HUES64 (cell line): ENCODE measurements at regions not wholly inside any gene's neighbourhood (a gene's known extent, or its start where the extent isn't known, plus 50 kb on each side); places are given as distances from the start of the nearest gene placed in this dataset.
"Not testable (repeated sequence)": the region's sequence is repeated elsewhere in the genome, so short reads cannot be mapped to it uniquely, and the experiment has no call there.

Experiments used
- H3K27ac ChIP-seq: 2 replicates; pipeline ENCODE4 v1.7.0; 2013; ENCODE audit warnings: low read depth, low read length, inconsistent platforms
- H3K27me3 ChIP-seq: 2 replicates; pipeline ENCODE4 v1.6.1; 2013; ENCODE audit warnings: mild to moderate bottlenecking, low read length; ENCODE audit not compliant: insufficient read depth
- H3K36me3 ChIP-seq: 2 replicates; pipeline ENCODE4 v1.6.1; 2013; ENCODE audit warnings: mild to moderate bottlenecking, low read length; ENCODE audit not compliant: insufficient read depth
- H3K4me1 ChIP-seq: 2 replicates; pipeline ENCODE4 v1.6.1; 2013; ENCODE audit warnings: mild to moderate bottlenecking, low read length, moderate library complexity; ENCODE audit not compliant: insufficient read depth
- H3K4me3 ChIP-seq: 2 replicates; pipeline ENCODE4 v1.5.1; 2013; ENCODE audit warnings: mild to moderate bottlenecking, low read length, moderate library complexity
- H3K9ac ChIP-seq: 2 replicates; pipeline ENCODE4 v1.6.1; 2013; ENCODE audit warnings: mild to moderate bottlenecking, low read depth, low read length
- H3K9me3 ChIP-seq: 2 replicates; pipeline ENCODE4 v1.6.1; 2013; ENCODE audit warnings: low read depth, low read length; ENCODE audit not compliant: insufficient read depth
- WGBS: fragments of 150-250, 120-280 bp; methylation state at CpG from one replicate; pipeline ENCODE4 v1.1.7; 2013; ENCODE audit warnings: missing lambda C conversion rate; 5-methylcytosine and 5-hydroxymethylcytosine counted together

GRCh38 chr6:99668036-99668705 lies 61.5 kb downstream of the PRDM13 start:
- Histone ChIP-seq H3K9me3 (no peaks in the 10 kb centered on the region), H3K36me3 (no peaks in the 10 kb centered on the region), H3K4me3 (no peak overlapping the region), H3K27ac (no peak overlapping the region), H3K27me3 (no peaks in the 10 kb centered on the region), H3K4me1 (0 out of 2 replicates have a peak, but pooled peaks cover 9% of the 10 kb centered on the region), H3K9ac (no peak overlapping the region)
- WGBS = 93% methylated on average over 5 of the region's 5 CpGs

DNA sequence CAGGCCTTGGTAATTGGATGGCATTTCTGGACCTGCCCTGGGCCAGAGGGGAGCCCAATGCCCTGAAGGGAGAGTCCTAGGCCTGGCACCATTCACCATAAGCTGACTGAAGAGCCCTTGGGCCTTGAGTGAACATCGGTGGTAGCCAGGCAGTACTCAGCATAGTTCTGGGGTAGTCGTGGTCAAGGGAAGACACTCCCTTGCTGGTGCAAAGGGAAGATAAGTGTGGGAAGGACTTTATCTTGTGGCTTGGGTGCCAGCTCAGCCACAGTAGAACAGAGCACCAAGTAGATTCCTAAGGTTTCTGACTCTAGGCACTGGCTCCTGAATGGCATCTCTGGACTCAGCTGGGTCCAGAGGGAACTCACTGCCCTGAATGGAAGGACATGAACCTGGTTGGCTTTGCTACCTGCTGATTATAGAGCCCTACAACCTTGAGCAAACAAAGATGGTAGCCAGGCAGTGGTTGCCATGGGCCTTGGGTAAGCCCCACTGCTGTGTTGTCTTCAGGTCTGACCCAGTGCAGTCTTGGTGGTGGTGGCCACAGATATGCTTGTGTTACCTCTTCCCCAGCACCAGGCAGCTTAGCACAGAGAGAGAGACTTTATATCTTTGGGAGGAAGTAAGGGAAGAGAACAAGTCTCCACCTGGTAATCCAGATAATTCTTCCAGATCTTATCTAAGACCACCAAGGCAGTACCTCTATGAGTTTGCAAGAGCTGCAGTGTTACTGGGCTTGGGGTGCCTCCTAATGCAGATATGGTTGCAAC lies 83.5 kb downstream of the PRDM13 start:
- 88% methylated on average over 2 of the region's 2 CpGs for WGBS
- H3K4me3 ChIP-seq = no peak overlapping the region
- no peaks in the 10 kb centered on the region for H3K4me1 ChIP-seq
- no peaks in the 10 kb centered on the region for H3K27me3 ChIP-seq
- no peak overlapping the region for H3K27ac ChIP-seq
- H3K9me3 ChIP-seq = no peaks in the 10 kb centered on the region
- H3K9ac ChIP-seq = no peak overlapping the region
- no peaks in the 10 kb centered on the region for H3K36me3 ChIP-seq

GRCh38 chr6:99702287-99702686 lies 95.7 kb downstream of the PRDM13 start:
- not testable (repeated sequence) for H3K4me3 ChIP-seq, H3K27ac ChIP-seq, H3K36me3 ChIP-seq, H3K9ac ChIP-seq, H3K4me1 ChIP-seq, H3K9me3 ChIP-seq, H3K27me3 ChIP-seq
- WGBS = 96% methylated on average over 9 of the region's 9 CpGs

GRCh38 chr6:99709062-99709461 lies 102.4 kb downstream of the PRDM13 start:
- Histone ChIP-seq H3K4me3 (no peak overlapping the region), H3K36me3 (no peaks in the 10 kb centered on the region), H3K27ac (no peak overlapping the region), H3K9me3 (no peaks in the 10 kb centered on the region), H3K4me1 (no peaks in the 10 kb centered on the region), H3K27me3 (no peaks in the 10 kb centered on the region), H3K9ac (no peak overlapping the region)

DNA sequence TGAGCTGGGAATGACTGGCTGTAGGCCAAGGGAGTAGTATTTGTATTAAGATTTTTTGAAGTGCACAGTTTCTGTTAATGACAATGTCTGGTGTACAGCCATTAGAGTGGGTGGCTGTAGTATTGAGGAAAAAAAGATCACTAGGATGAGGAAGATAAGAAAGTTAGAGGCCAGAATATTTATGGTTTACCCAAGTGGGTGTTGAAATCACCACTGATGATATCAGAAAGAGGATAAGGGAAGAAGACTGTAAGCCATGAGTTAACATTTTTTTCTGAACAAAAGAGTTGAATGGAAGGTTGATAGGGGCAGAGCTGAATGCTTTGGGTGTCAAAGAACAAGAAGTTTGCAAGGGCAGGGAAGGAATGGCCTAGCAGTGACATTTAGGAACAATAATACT lies 104.7 kb downstream of the PRDM13 start:
- no peaks in the 10 kb centered on the region for H3K9me3 ChIP-seq
- no peaks in the 10 kb centered on the region for H3K36me3 ChIP-seq
- H3K27ac ChIP-seq = no peak overlapping the region

GRCh38 chr6:99711925-99712324 lies 105.3 kb downstream of the PRDM13 start:
- Histone ChIP-seq H3K9me3 (no peaks in the 10 kb centered on the region), H3K4me3 (no peak overlapping the region), H3K9ac (no peak overlapping the region), H3K4me1 (no peaks in the 10 kb centered on the region), H3K36me3 (no peaks in the 10 kb centered on the region), H3K27me3 (no peaks in the 10 kb centered on the region), H3K27ac (no peak overlapping the region)
- WGBS = 92% methylated on average over 6 of the region's 6 CpGs

More for the DNA sequence above, 104.7 kb downstream of the PRDM13 start:
- H3K4me3 ChIP-seq = no peak overlapping the region
- H3K9ac ChIP-seq = no peak overlapping the region
- H3K4me1 ChIP-seq = no peaks in the 10 kb centered on the region
- no peaks in the 10 kb centered on the region for H3K27me3 ChIP-seq

DNA sequence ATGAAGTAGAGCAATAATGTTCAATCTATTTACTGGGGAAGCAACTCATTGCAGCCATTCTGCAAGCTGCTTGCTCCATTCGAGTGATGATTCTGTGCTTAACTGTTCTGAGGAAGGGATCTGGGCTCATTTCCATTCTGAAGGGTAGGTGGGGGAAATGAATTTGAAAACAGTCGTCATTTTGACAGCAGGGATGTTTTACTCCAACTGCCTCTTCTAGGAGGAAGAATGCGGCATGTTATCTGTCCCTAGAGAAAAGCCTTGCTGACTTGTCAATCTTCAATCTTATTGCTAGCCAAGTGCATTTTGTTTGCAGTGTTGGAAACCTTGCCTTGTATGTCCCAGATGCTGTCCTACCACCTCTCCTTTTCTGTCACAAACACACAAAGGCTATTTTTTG lies 105.9 kb downstream of the PRDM13 start:
- Histone ChIP-seq H3K4me1 (no peaks in the 10 kb centered on the region), H3K27ac (no peak overlapping the region), H3K27me3 (no peaks in the 10 kb centered on the region), H3K9me3 (no peaks in the 10 kb centered on the region), H3K9ac (no peak overlapping the region), H3K4me3 (no peak overlapping the region), H3K36me3 (no peaks in the 10 kb centered on the region)
- 47% methylated on average over 3 of the region's 3 CpGs for WGBS

- not testable (repeated sequence) for H3K9ac ChIP-seq, H3K36me3 ChIP-seq, H3K9me3 ChIP-seq, H3K4me3 ChIP-seq, H3K4me1 ChIP-seq, H3K27ac ChIP-seq, H3K27me3 ChIP-seq
These were observed 115.4 kb downstream of the PRDM13 start for GRCh38 chr6:99722043-99722442.

- not testable (repeated sequence) for H3K27ac ChIP-seq, H3K36me3 ChIP-seq, H3K4me3 ChIP-seq, H3K9ac ChIP-seq, H3K4me1 ChIP-seq, H3K9me3 ChIP-seq, H3K27me3 ChIP-seq
- 100% methylated on average over 3 of the region's 6 CpGs for WGBS
These were observed 123.6 kb downstream of the PRDM13 start for GRCh38 chr6:99730237-99730636.

DNA sequence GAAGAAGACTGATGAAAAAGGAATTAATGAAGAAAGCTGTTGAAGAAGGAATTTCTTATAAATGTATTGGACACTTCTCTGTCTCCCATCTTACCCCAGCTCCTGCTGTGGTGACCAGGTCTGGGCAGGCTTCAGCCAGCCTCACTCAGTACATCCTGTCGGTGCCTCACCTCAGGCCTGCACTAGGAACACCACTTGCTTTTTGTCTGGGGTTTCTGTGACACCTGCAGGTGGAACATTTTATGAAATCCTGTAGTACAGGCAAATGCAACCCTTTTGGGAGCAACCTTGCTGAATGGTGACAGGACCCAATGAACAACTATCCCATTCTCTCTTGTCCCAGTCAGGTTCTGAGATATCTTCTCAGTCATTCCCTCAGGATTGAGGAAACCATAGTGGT lies 129.7 kb downstream of the PRDM13 start:
- Histone ChIP-seq H3K36me3 (no peaks in the 10 kb centered on the region), H3K9me3 (no peaks in the 10 kb centered on the region), H3K27me3 (peaks cover 16% of the 10 kb centered on the region), H3K9ac (no peak overlapping the region), H3K27ac (no peak overlapping the region), H3K4me1 (no peaks in the 10 kb centered on the region), H3K4me3 (no peak overlapping the region)
- WGBS = 24% methylated on average over 1 of the region's 1 CpG

DNA sequence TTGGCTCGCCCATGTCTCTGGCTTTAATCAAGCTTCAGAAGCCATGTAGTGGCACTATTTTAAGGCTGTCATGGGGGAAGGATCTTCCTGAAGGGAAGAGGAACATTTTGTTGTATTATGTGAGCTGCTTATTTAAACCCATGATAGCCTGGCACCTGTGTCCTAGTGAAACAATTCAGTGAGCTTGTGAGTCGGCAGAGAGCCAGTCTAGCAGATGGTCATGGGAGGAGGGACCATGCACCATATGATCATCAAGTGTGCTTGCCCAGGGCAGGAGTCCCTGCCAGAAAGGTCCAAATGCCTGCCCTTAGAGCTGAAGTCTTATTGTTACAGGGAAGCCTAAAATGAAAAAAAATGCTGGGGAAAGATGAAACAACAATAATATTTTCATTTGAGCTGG lies 132.9 kb downstream of the PRDM13 start:
- Histone ChIP-seq H3K36me3 (no peaks in the 10 kb centered on the region), H3K9ac (no peak overlapping the region), H3K27ac (no peak overlapping the region), H3K27me3 (peaks cover 16% of the 10 kb centered on the region), H3K4me3 (no peak overlapping the region), H3K9me3 (no peaks in the 10 kb centered on the region), H3K4me1 (no peaks in the 10 kb centered on the region)
- WGBS = 79% methylated on average over 2 of the region's 2 CpGs

DNA sequence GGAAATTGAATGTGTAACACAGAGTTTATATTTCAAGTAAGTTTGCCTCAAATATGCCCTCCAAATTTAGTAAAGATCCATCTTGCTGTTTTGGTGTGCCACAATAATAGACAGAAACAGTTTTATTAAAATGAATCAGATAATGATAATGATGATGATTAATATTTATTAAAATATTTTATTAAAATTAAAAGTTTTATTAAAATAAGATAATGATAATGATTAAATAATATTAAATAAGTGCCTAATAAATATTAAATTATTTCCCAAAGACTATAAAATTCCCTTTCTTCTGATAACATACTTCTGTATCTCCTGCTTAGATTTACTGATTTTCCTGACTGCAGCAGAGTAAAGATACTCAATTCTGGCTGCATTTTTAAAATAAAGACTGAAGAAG lies 134.5 kb downstream of the PRDM13 start:
- peaks cover 16% of the 10 kb centered on the region for H3K27me3 ChIP-seq
- H3K36me3 ChIP-seq = no peaks in the 10 kb centered on the region
- no peak overlapping the region for H3K9ac ChIP-seq
- no peak overlapping the region for H3K4me3 ChIP-seq
- H3K27ac ChIP-seq = no peak overlapping the region
- no peaks in the 10 kb centered on the region for H3K4me1 ChIP-seq
- no peaks in the 10 kb centered on the region for H3K9me3 ChIP-seq
